SK-N-SH (cell line): ENCODE measurements at regions not wholly inside any gene's neighbourhood (a gene's known extent, or its start where the extent isn't known, plus 50 kb on each side); places are given as distances from the start of the nearest gene placed in this dataset.

Experiments used
- CTCF ChIA-PET: fragments of 300-600, 350-600 bp; formaldehyde crosslinking; extraction: SDS; loops from one replicate; lab custom pipeline; 2021; lab: Yijun Ruan, JAX
- POLR2A ChIA-PET: fragments of 350-600 bp; sonication (Branson Sonifier 250); formaldehyde crosslinking; extraction: SDS; loops from one replicate; lab custom pipeline; 2020; ENCODE audit warnings: antibody characterized with exemption, inconsistent platforms; lab: Yijun Ruan, JAX
- DNase-seq: peaks from one replicate; pipeline ENCODE4 v3.0.0; 2012
- H2AFZ ChIP-seq: fragments of 200-600 bp; sonication (generic); 2 replicates; pipeline ENCODE4 v1.8.1; 2016; ENCODE audit warnings: antibody characterized with exemption, mild to moderate bottlenecking, low read depth
- H3F3A ChIP-seq: fragments of 200-600 bp; sonication (generic); replicated peaks from 2 replicates; pipeline ENCODE3; 2016; ENCODE audit warnings: antibody characterized with exemption, mild to moderate bottlenecking; ENCODE audit not compliant: insufficient read depth
- H3K27ac ChIP-seq, 2 experiments: fragments of 200-500 bp in 1 of 2; fragments of 200-600 bp in 1 of 2; sonication (Bioruptor generic) in 1 of 2; sonication (generic), shearing (Covaris generic) in 1 of 2; 2 replicates each; pipeline versions ENCODE4 v1.5.1 to v1.6.1; 2014 to 2016; ENCODE audit warnings: low read depth in 2 of 2, inconsistent platforms in 1 of 2, low read length in 1 of 2, mild to moderate bottlenecking in 1 of 2, mixed read lengths in 1 of 2
- H3K27me3 ChIP-seq: fragments of 200-600 bp; sonication (generic), shearing (Covaris generic); 2 replicates; pipeline ENCODE4 v1.6.1; 2016; ENCODE audit warnings: mixed run types; ENCODE audit not compliant: insufficient read depth
- H3K36me3 ChIP-seq, 2 experiments: fragments of 200-500 bp in 1 of 2; fragments of 200-600 bp in 1 of 2; sonication (Bioruptor generic) in 1 of 2; sonication (generic) in 1 of 2; replicated peaks in 1 of 2; 2 replicates each; pipeline versions ENCODE3 to v1.5.1; 2014 to 2016; ENCODE audit warnings: low read length in 1 of 2, mild to moderate bottlenecking in 1 of 2; ENCODE audit not compliant: insufficient read depth in 2 of 2, control insufficient read depth in 1 of 2
- H3K4me1 ChIP-seq, 2 experiments: fragments of 200-500 bp in 1 of 2; fragments of 200-600 bp in 1 of 2; sonication (Bioruptor generic) in 1 of 2; sonication (generic), shearing (Covaris generic) in 1 of 2; 2 replicates each; pipeline versions ENCODE4 v1.5.1 to v1.6.1; 2014 to 2016; ENCODE audit warnings: low read depth in 1 of 2, low read length in 1 of 2, mixed run types in 1 of 2; ENCODE audit not compliant: insufficient read depth in 2 of 2, control insufficient read depth in 1 of 2
- H3K4me2 ChIP-seq: fragments of 200-600 bp; sonication (generic), shearing (Covaris generic); 2 replicates; pipeline ENCODE4 v1.6.1; 2017; ENCODE audit warnings: mixed run types
- H3K4me3 ChIP-seq, 2 experiments: fragments of 200-500 bp in 1 of 2; fragments of 200-600 bp in 1 of 2; sonication (Bioruptor generic) in 1 of 2; sonication (generic), shearing (Covaris generic) in 1 of 2; 2 replicates each; pipeline versions ENCODE4 v1.5.1 to v1.8.1; 2014 to 2016; ENCODE audit warnings: low read depth in 2 of 2, inconsistent platforms in 1 of 2, low read length in 1 of 2, mild to moderate bottlenecking in 1 of 2, mixed read lengths in 1 of 2, moderate library complexity in 1 of 2
- H3K79me2 ChIP-seq: fragments of 200-600 bp; sonication (generic); 2 replicates; pipeline ENCODE4 v1.8.1; 2017; ENCODE audit warnings: mild to moderate bottlenecking; ENCODE audit not compliant: insufficient read depth
- H3K9ac ChIP-seq: fragments of 200-600 bp; sonication (generic); 2 replicates; pipeline ENCODE4 v1.6.1; 2017; ENCODE audit warnings: mixed run types
- H3K9me2 ChIP-seq: fragments of 200-600 bp; sonication (generic); 2 replicates; pipeline ENCODE4 v1.6.1; 2017; ENCODE audit warnings: mixed run types
- H3K9me3 ChIP-seq: fragments of 200-600 bp; sonication (generic); 2 replicates; pipeline ENCODE4 v1.6.1; 2017; ENCODE audit warnings: mixed run types, mild to moderate bottlenecking, moderate library complexity
- H4K20me1 ChIP-seq: fragments of 200-600 bp; sonication (generic); 2 replicates; pipeline ENCODE4 v1.6.1; 2017; ENCODE audit warnings: mild to moderate bottlenecking, mixed run types; ENCODE audit not compliant: insufficient read depth
- CHD2 ChIP-seq: fragments of 150-350 bp; IDR thresholded peaks from 2 replicates; pipeline ENCODE4 v1.6.1; 2018; ENCODE audit warnings: low read length; ENCODE audit not compliant: partially characterized antibody
- ELF1 ChIP-seq: IDR thresholded peaks from 2 replicates; pipeline ENCODE4 v1.4.0; 2012
- EP300 ChIP-seq, 2 experiments: IDR thresholded peaks; 2 replicates each; pipeline versions ENCODE4 v1.4.0 to v1.6.1; 2012; ENCODE audit warnings: borderline replicate concordance in 1 of 2, low read depth in 1 of 2, low read length in 1 of 2
- GABPA ChIP-seq: IDR thresholded peaks from 2 replicates; pipeline ENCODE4 v1.4.0; 2012; ENCODE audit warnings: low read depth, mild to moderate bottlenecking
- GATA2 ChIP-seq: sonication (generic); formaldehyde crosslinking; IDR thresholded peaks from 2 replicates; pipeline ENCODE4 v1.5.0; 2020; ENCODE audit warnings: mild to moderate bottlenecking, missing genetic modification reagents
- MAX ChIP-seq: IDR thresholded peaks from 2 replicates; pipeline ENCODE4 v1.4.0; 2012; ENCODE audit warnings: low read depth
- MEF2A ChIP-seq: IDR thresholded peaks from 2 replicates; pipeline ENCODE4 v1.4.0; 2012; ENCODE audit warnings: low read depth, borderline replicate concordance
- NFIC ChIP-seq: IDR thresholded peaks from 2 replicates; pipeline ENCODE4 v1.4.0; 2012; ENCODE audit warnings: borderline replicate concordance
- PBX3 ChIP-seq: IDR thresholded peaks from 2 replicates; pipeline ENCODE4; 2012
- POLR2AphosphoS5 ChIP-seq: IDR thresholded peaks from 2 replicates; pipeline ENCODE4 v1.6.1; 2012; ENCODE audit warnings: low read depth, low read length
- RAD21 ChIP-seq: IDR thresholded peaks from 2 replicates; pipeline ENCODE4 v1.6.1; 2012; ENCODE audit warnings: mild to moderate bottlenecking, low read length
- REST ChIP-seq: IDR thresholded peaks from 2 replicates; pipeline ENCODE4 v1.6.1; 2012; ENCODE audit warnings: mild to moderate bottlenecking, low read depth, low read length, moderate library complexity
- RFX5 ChIP-seq: IDR thresholded peaks from 2 replicates; pipeline ENCODE4 v1.6.1; 2012; ENCODE audit warnings: mild to moderate bottlenecking, improper control_type of control experiment, low read length
- RXRA ChIP-seq: IDR thresholded peaks from 2 replicates; pipeline ENCODE4 v1.4.0; 2012; ENCODE audit warnings: low read depth, mild to moderate bottlenecking, borderline replicate concordance
- SIN3A ChIP-seq: IDR thresholded peaks from 2 replicates; pipeline ENCODE4 v1.6.1; 2012; ENCODE audit warnings: low read depth, mild to moderate bottlenecking, low read length, moderate library complexity, borderline replicate concordance
- TAF1 ChIP-seq: IDR thresholded peaks from 2 replicates; pipeline ENCODE4 v1.6.1; 2012; ENCODE audit warnings: low read depth, mild to moderate bottlenecking, low read length, moderate library complexity, borderline replicate concordance
- TCF12 ChIP-seq: IDR thresholded peaks from 2 replicates; pipeline ENCODE4 v1.4.0; 2012
- TEAD4 ChIP-seq: IDR thresholded peaks from 2 replicates; pipeline ENCODE4 v1.4.0; 2012; ENCODE audit warnings: mild to moderate bottlenecking, borderline replicate concordance; ENCODE audit not compliant: insufficient read depth
- YY1 ChIP-seq: IDR thresholded peaks from 2 replicates; pipeline ENCODE4 v1.4.0; 2012; ENCODE audit warnings: low read depth, mild to moderate bottlenecking
- ZBTB33 ChIP-seq: IDR thresholded peaks from 2 replicates; pipeline ENCODE4 v1.4.0; 2012; ENCODE audit warnings: low read depth, borderline replicate concordance
- WGBS: methylation state at CpG from one replicate; pipeline ENCODE4 v1.1.6; 2017; ENCODE audit warnings: low lambda C conversion rate; 5-methylcytosine and 5-hydroxymethylcytosine counted together

GRCh38 chr1:82398357-82398756, 597.6 kb downstream of the ADGRL2 start (continued):
- TF ChIP-seq SIN3A (no peak), TCF12 (no peak), GABPA (no peak), MEF2A (no peak)
- TF ChIP-seq, all 33 proteins: peak for 0

- H3K9me3 ChIP-seq = no peaks in the 10 kb centered on the region
- no peak overlapping the region for H3K4me3 ChIP-seq
- H3K9me2 ChIP-seq = no peaks in the 10 kb centered on the region
- H3F3A ChIP-seq = no peaks in the 10 kb centered on the region
- 56% methylated on average over 4 of the region's 4 CpGs for WGBS
- H3K9ac ChIP-seq = no peak overlapping the region
- H3K4me1 ChIP-seq = no peaks in the 10 kb centered on the region
- H3K79me2 ChIP-seq = no peaks in the 10 kb centered on the region
- H4K20me1 ChIP-seq = no peaks in the 10 kb centered on the region
- H3K27ac ChIP-seq = no peak overlapping the region
- no peaks in the 10 kb centered on the region for H3K27me3 ChIP-seq
- no peak for TF ChIP-seq CHD2
- CTCF ChIA-PET = no interaction called here
- no peak overlapping the region for H2AFZ ChIP-seq
- no peaks in the 10 kb centered on the region for H3K36me3 ChIP-seq
- no peak for DNase-seq
- POLR2A ChIA-PET = no interaction called here
- H3K4me2 ChIP-seq = no peak overlapping the region
Observed at GRCh38 chr1:82395440-82395839, 594.7 kb downstream of the ADGRL2 start.

GRCh38 chr1:82392946-82393345, 592.2 kb downstream of the ADGRL2 start:
- Histone ChIP-seq H3K9me2 (no peaks in the 10 kb centered on the region), H3K27me3 (no peaks in the 10 kb centered on the region), H3K4me3 (no peak overlapping the region), H3K36me3 (no peaks in the 10 kb centered on the region), H3K4me2 (no peak overlapping the region), H3F3A (no peaks in the 10 kb centered on the region), H3K9ac (no peak overlapping the region), H4K20me1 (no peaks in the 10 kb centered on the region), H3K4me1 (no peaks in the 10 kb centered on the region), H2AFZ (no peak overlapping the region), H3K27ac (no peak overlapping the region), H3K9me3 (no peaks in the 10 kb centered on the region), H3K79me2 (no peaks in the 10 kb centered on the region)
- WGBS = 67% methylated on average over 1 of the region's 1 CpG
- POLR2A ChIA-PET = no interaction called here
- TF ChIP-seq YY1 = no peak
- no peak for TF ChIP-seq POLR2AphosphoS5
- no peak for TF ChIP-seq RAD21
- TF ChIP-seq ELF1 = no peak
- no peak for TF ChIP-seq ZBTB33
- no peak for TF ChIP-seq NFIC
- TF ChIP-seq TCF12 = no peak
- no peak for TF ChIP-seq PBX3
- TF ChIP-seq TEAD4 = no peak
- no peak for TF ChIP-seq RXRA
- TF ChIP-seq TAF1 = no peak
- no peak for TF ChIP-seq GATA2 (CRISPR knock-in tag)
- no peak for TF ChIP-seq REST
- no peak for TF ChIP-seq GABPA
- no peak for TF ChIP-seq EP300 (IDR thresholded peaks at IDR 0.05; ENCODE audit: borderline replicate concordance in 1 of 2, low read depth in 1 of 2, low read length in 1 of 2)
- TF ChIP-seq MAX = no peak
- no peak for TF ChIP-seq CHD2
- TF ChIP-seq RFX5 = no peak
- CTCF ChIA-PET = no interaction called here
- no peak for DNase-seq
